A549 (cell line): ENCODE measurements at regions not wholly inside any gene's neighbourhood (a gene's known extent, or its start where the extent isn't known, plus 50 kb on each side); places are given as distances from the start of the nearest gene placed in this dataset.

Source experiments
- ATAC-seq, 2 experiments: fragments of 200-7000 bp in 1 of 2; fragments of >200 bp in 1 of 2; cut with Nextera tagmentation in 1 of 2; cut with Tn5 transposase in 1 of 2; 3 replicates each; pipeline versions ENCODE4 v1.8.0 to v1.9.1; 2018 to 2020; ENCODE audit warnings: mild to moderate bottlenecking in 1 of 2, moderate library complexity in 1 of 2
- CTCF ChIA-PET: fragments of 300-600 bp; sonication (Branson Sonifier 250); formaldehyde crosslinking; extraction: SDS; loops from one replicate; lab custom pipeline; 2021; ENCODE audit warnings: antibody characterized with exemption, inconsistent platforms; lab: Yijun Ruan, JAX
- POLR2A ChIA-PET: fragments of 350-600 bp; formaldehyde crosslinking; extraction: SDS; loops from one replicate; lab custom pipeline; 2021; ENCODE audit warnings: antibody characterized with exemption, inconsistent platforms; lab: Yijun Ruan, JAX
- DNase-seq, 2 experiments: peaks; one replicate each; pipeline versions ENCODE4 v3.0.0 to v3.0.0-alpha.2; 2011 to 2016; ENCODE audit warnings: low read depth in 1 of 2, low spot score in 1 of 2
- FAIRE-seq: peaks from 2 replicates; lab custom pipeline; 2011; peaks lifted over from hg19 to GRCh38; lab: Jason Lieb, UNC
- H3K27ac ChIP-seq, 2 experiments: fragments of >200 bp; sonication (Bioruptor Twin); formaldehyde crosslinking; 3 replicates each; pipeline ENCODE4 v1.5.1; 2016 to 2017
- H3K4me1 ChIP-seq: fragments of >200 bp; sonication (Bioruptor Twin); formaldehyde crosslinking; 3 replicates; pipeline ENCODE4 v1.6.1; 2016
- H3K4me2 ChIP-seq: fragments of >200 bp; sonication (Bioruptor Twin); formaldehyde crosslinking; 3 replicates; pipeline ENCODE4 v1.6.1; 2016
- H3K4me3 ChIP-seq: fragments of >200 bp; sonication (Bioruptor Twin); formaldehyde crosslinking; 3 replicates; pipeline ENCODE4 v1.5.1; 2016
- H3K9me3 ChIP-seq: fragments of >200 bp; sonication (Bioruptor Twin); formaldehyde crosslinking; 3 replicates; pipeline ENCODE4 v1.6.1; 2016
- ATOH8 ChIP-seq: fragments of 250-450 bp; sonication (Bioruptor Pico); IDR thresholded peaks from 2 replicates; pipeline ENCODE4 v1.5.0; 2020; ENCODE audit warnings: low read depth, mild to moderate bottlenecking, moderate library complexity
- BHLHE40 ChIP-seq: IDR thresholded peaks from 2 replicates; pipeline ENCODE4 v1.6.1; 2012; ENCODE audit warnings: low read depth, low read length, inconsistent platforms
- CBX8 ChIP-seq: fragments of 200-600 bp; sonication (generic); IDR thresholded peaks from 2 replicates; pipeline ENCODE4 v1.6.1; 2016
- CEBPB ChIP-seq, 2 experiments: fragments of >200 bp in 1 of 2; sonication (Bioruptor Twin) in 1 of 2; formaldehyde crosslinking in 1 of 2; IDR thresholded peaks; 2 replicates each; pipeline ENCODE4 v1.6.1; 2012 to 2016
- E2F6 ChIP-seq: IDR thresholded peaks from 2 replicates; pipeline ENCODE4 v1.6.1; 2012; ENCODE audit warnings: low read depth, borderline replicate concordance
- EHMT2 ChIP-seq: fragments of 200-600 bp; sonication (generic); IDR thresholded peaks from 2 replicates; pipeline ENCODE4 v1.6.1; 2016; ENCODE audit warnings: antibody characterized with exemption, low read depth, mild to moderate bottlenecking, moderate library complexity
- FOSL2 ChIP-seq, 2 experiments: fragments of 450-650 bp in 1 of 2; fragments of >200 bp in 1 of 2; sonication (Bioruptor Twin) in 1 of 2; formaldehyde crosslinking; IDR thresholded peaks; 2 replicates each; pipeline versions ENCODE4 v1.5.0 to v1.6.1; 2016 to 2020; ENCODE audit warnings: mild to moderate bottlenecking in 1 of 2, moderate library complexity in 1 of 2
- HDAC2 ChIP-seq: fragments of 200-600 bp; sonication (generic); IDR thresholded peaks from 2 replicates; pipeline ENCODE4 v1.6.1; 2016
- HES2 ChIP-seq: fragments of >200 bp; sonication (Bioruptor Twin); formaldehyde crosslinking; IDR thresholded peaks from 2 replicates; pipeline ENCODE4 v1.6.1; 2016
- MAFK ChIP-seq: fragments of 450-650 bp; IDR thresholded peaks from 2 replicates; pipeline ENCODE4 v1.6.1; 2014; ENCODE audit not compliant: partially characterized antibody
- MYC ChIP-seq: IDR thresholded peaks from 2 replicates; pipeline ENCODE4 v1.6.1; 2012; ENCODE audit warnings: mild to moderate bottlenecking, inconsistent platforms, low read length, improper control_type of control experiment, borderline replicate concordance
- NFE2L2 ChIP-seq: fragments of 150-350 bp; conservative IDR thresholded peaks from 2 replicates; pipeline ENCODE4 v1.6.1; 2014; ENCODE audit warnings: low read length
- PHF8 ChIP-seq: fragments of 200-600 bp; sonication (generic); IDR thresholded peaks from 2 replicates; pipeline ENCODE4 v1.6.1; 2016; ENCODE audit warnings: low read depth, mild to moderate bottlenecking, antibody characterized with exemption, moderate library complexity, borderline replicate concordance
- POLR2AphosphoS2 ChIP-seq: conservative IDR thresholded peaks from 2 replicates; pipeline ENCODE4 v1.6.1; 2012; ENCODE audit warnings: low read length, improper control_type of control experiment, inconsistent platforms
- RARB ChIP-seq: fragments of 250-450 bp; sonication (Bioruptor Pico); IDR thresholded peaks from 2 replicates; pipeline ENCODE4 v1.8.0; 2021; ENCODE audit warnings: mild to moderate bottlenecking, moderate library complexity
- REST ChIP-seq: fragments of 200-600 bp; sonication (generic); IDR thresholded peaks from 2 replicates; pipeline ENCODE4 v1.6.1; 2016; ENCODE audit warnings: antibody characterized with exemption, mild to moderate bottlenecking, moderate library complexity
- RFX5 ChIP-seq: fragments of 450-650 bp; IDR thresholded peaks from 2 replicates; pipeline ENCODE4 v1.7.1; 2014; ENCODE audit warnings: antibody characterized with exemption, mild to moderate bottlenecking, moderate library complexity
- RNF2 ChIP-seq: fragments of 200-600 bp; sonication (generic); IDR thresholded peaks from 2 replicates; pipeline ENCODE4 v1.6.1; 2016; ENCODE audit warnings: low read depth, mild to moderate bottlenecking, antibody characterized with exemption, moderate library complexity, borderline replicate concordance
- SREBF2 ChIP-seq: fragments of 450-650 bp; IDR thresholded peaks from 2 replicates; pipeline ENCODE4 v1.6.1; 2014; ENCODE audit warnings: mild to moderate bottlenecking, moderate library complexity
- TFCP2L1 ChIP-seq: fragments of 250-450 bp; sonication (Bioruptor Pico); IDR thresholded peaks from 2 replicates; pipeline ENCODE4 v1.5.0; 2021; ENCODE audit warnings: mild to moderate bottlenecking
- TP53 ChIP-seq: fragments of 250-450 bp; sonication (Bioruptor Pico); IDR thresholded peaks from 2 replicates; pipeline ENCODE4 v1.5.0; 2021; ENCODE audit warnings: mild to moderate bottlenecking, moderate library complexity
- ZC3H11A ChIP-seq: fragments of 450-650 bp; IDR thresholded peaks from 2 replicates; pipeline ENCODE4 v1.6.1; 2014; ENCODE audit warnings: antibody characterized with exemption, mild to moderate bottlenecking
- ZNF302 ChIP-seq: fragments of 250-450 bp; sonication (Bioruptor Pico); IDR thresholded peaks from 2 replicates; pipeline ENCODE4 v1.9.0; 2021; ENCODE audit warnings: inconsistent platforms, mild to moderate bottlenecking, moderate library complexity
- whole genome bisulfite sequencing: methylation state at CpG from one replicate; pipeline ENCODE4 v1.1.6; 2017; ENCODE audit errors: missing lambda C conversion rate; 5-methylcytosine and 5-hydroxymethylcytosine counted together

- no peak for TF ChIP-seq ZC3H11A
- no peak for TF ChIP-seq EHMT2
- TF ChIP-seq POLR2AphosphoS2 = no peak
- TF ChIP-seq CEBPB (IDR thresholded peaks at IDR 0.05) = no peak
- no peak for TF ChIP-seq CBX8
- TF ChIP-seq REST = no peak
- no peak for TF ChIP-seq TP53 (CRISPR knock-in tag)
- TF ChIP-seq TFCP2L1 (CRISPR knock-in tag) = no peak
- TF ChIP-seq FOSL2 (IDR thresholded peaks at IDR 0.05) = no peak
- TF ChIP-seq FOSL2 (CRISPR knock-in tag; IDR thresholded peaks at IDR 0.05) = no peak
- Histone ChIP-seq H3K4me1 (no peaks in the 10 kb centered on the region), H3K4me3 (no peak overlapping the region), H3K9me3 (no peaks in the 10 kb centered on the region), H3K27ac (no peak overlapping the region), H3K4me2 (no peak overlapping the region)
- ChIA-PET CTCF (no interaction called here), POLR2A (no interaction called here)
- no peak for ATAC-seq
- no peak for FAIRE-seq
- 5% methylated on average over 1 of the region's 1 CpG for WGBS
- no peak for DNase-seq
Observed at GRCh38 chr5:89604342-89604741, 721.4 kb upstream of the MEF2C start.

DNA sequence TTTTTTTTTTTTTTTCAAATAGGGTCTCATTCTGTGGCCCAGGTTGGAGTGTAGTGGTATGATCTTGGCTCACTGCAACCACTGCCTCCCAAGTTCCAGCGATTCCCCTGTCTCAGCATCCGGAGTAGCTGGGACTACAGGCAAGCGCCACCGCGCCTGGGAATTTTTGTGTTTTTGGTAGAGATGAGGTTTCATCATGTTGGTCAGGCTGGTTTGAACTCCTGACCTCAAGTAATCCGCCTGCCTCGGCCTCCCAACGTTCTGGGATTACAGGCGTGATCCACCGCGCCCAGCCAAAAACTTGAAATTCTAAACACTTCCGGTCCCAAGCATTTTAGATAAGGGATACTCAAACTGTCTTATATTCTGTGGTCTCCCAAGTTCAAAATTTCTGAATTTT is 718.9 kb upstream of the MEF2C start:
- ChIA-PET POLR2A (no interaction called here), CTCF (no interaction called here)
- no peaks in the 10 kb centered on the region for H3K9me3 ChIP-seq
- no peak for DNase-seq
- no peak for ATAC-seq
- no peak overlapping the region for H3K4me2 ChIP-seq
- no peak overlapping the region for H3K4me3 ChIP-seq
- H3K4me1 ChIP-seq = no peaks in the 10 kb centered on the region
- FAIRE-seq = no peak
- TF ChIP-seq HDAC2 (no peak), BHLHE40 (no peak)
- no peak overlapping the region for H3K27ac ChIP-seq
- 59% methylated on average over 12 of the region's 12 CpGs for WGBS

DNA sequence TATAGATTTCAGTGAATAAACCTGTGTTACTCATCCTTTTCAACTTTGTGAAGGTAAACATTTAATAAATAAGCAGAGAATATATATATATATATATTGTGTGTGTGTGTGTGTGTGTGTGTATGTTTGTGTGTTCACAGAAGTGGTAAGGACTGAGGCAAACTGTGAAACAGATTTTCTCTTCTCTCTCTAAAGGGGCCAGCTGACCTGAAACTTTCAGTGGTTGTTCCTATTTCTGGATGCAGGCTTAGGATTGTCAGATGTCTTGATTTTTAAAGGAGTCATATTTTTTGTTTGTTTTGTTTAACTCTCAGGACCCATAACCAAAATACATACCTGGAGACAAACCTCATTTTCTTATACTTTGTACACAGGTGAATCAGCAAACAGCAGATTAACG is 714.9 kb upstream of the MEF2C start:
- DNase-seq (no peak), FAIRE-seq (no peak)
- H3K4me1 ChIP-seq = no peaks in the 10 kb centered on the region
- H3K27ac ChIP-seq = no peak overlapping the region
- no peaks in the 10 kb centered on the region; the same call in 2 of the 3 replicates for H3K9me3 ChIP-seq
- H3K4me3 ChIP-seq = no peak overlapping the region
- CTCF ChIA-PET = no interaction called here
- no peak for TF ChIP-seq PHF8
- no peak for TF ChIP-seq HES2
- TF ChIP-seq RARB = no peak
- no peak for TF ChIP-seq CBX8
- no peak for TF ChIP-seq ZNF302 (CRISPR knock-in tag)
- no peak for TF ChIP-seq CEBPB (IDR thresholded peaks at IDR 0.05)
- TF ChIP-seq RFX5 = no peak
- no peak for TF ChIP-seq RNF2
- TF ChIP-seq POLR2AphosphoS2 = no peak
- no peak for TF ChIP-seq ZC3H11A
- TF ChIP-seq MAFK = no peak
- no peak for TF ChIP-seq E2F6
- TF ChIP-seq NFE2L2 = no peak
- TF ChIP-seq MYC = no peak
- no peak for TF ChIP-seq ATOH8 (CRISPR knock-in tag)
- no peak for TF ChIP-seq SREBF2
- TF ChIP-seq, all 56 proteins: peak for 0
- H3K4me2 ChIP-seq = no peak overlapping the region
- WGBS = 4% methylated on average over 1 of the region's 1 CpG
- POLR2A ChIA-PET = no interaction called here
- ATAC-seq = no peak
